Inferior parietal cortex (tissue), 1 donor: ENCODE measurements at regions not wholly inside any gene's neighbourhood (a gene's known extent, or its start where the extent isn't known, plus 50 kb on each side); places are given as distances from the start of the nearest gene placed in this dataset.
A peak's percentile ranks its signal among the peaks of the same experiment; 100 is the strongest.

Experiments
- DNase-seq: peaks from one replicate; pipeline ENCODE4 v3.0.0-alpha.2; 2016; ENCODE audit errors: extremely low spot score

DNA sequence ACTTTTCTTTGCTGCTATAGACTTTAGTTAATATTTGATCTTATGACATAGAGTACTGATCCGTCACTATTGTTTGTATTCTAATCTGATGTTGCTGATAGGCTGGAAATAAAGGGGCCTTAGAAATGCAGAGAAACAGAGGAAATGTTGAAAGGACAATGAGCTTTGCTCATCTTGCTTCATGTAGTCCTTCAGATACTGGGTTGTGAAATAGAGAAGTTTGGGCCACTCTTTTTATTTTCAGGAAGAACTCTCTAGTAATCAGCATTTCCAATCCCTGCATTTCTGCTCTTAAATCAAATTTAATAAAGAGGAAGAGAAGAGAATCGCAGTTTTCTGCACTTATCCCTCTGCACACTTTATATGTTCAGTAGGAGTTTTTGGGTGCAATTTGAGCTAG, 192.8 kb upstream of the THBS1 start:
- no peak for DNase-seq

DNA sequence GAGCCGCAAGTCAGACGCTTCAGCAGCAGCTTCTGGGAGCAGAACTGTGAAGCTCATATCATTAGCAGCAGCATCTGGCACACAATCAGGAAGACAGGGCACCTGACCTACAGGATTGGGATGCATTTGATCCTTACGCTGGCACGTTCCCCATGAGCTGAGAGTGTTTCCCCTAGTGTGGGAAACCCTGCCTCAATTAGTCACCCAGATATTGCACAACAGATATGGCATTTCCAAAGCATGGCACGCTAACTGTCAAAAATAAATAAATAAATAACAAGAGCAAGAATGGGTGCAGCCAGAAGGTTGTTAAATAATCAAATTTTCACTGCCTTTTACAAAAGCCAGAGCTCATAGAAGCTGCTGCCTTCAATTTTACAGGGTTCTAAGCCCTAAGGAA, 189.6 kb upstream of the THBS1 start:
- no peak for DNase-seq

- DNase-seq, result no peak
These were observed 188.3 kb upstream of the THBS1 start for GRCh38 chr15:39392469-39393047.

DNA sequence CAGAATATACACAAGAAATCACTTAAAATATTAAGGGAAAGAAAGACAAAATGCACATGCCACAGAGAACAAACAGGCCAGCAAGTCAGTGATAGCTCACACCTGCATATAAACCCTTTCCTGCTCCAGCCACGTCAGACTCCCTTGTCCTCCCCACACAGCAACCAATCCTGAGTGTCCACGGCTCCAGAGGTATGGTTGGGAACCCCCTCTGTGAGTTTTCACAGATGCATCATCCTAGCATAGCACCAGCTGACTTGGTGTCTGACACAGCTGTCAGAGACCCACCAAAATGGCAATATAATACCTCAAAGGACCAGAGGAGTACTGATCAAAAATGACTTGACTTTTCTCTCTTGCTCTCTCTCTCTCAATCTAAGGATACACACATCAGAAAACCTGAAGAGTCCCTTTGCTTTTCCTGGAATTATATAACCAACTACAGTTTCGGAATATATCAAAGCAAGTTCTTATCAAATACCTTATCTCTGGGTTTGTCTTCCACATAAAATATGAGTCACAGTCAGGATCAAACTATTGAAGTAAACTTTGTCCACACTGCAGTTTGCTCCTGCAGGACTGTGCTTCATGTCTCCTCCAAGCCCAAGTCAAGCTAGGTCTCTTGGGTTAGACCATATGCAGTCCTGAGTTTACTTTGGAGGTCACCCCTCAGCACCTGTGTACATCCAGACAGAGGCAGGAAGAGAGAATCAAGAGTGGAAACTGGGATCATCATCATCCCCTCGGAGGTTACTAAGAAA, 187.1 kb upstream of the THBS1 start:
- DNase-seq, result no peak

- no peak for DNase-seq
These were observed 186.4 kb upstream of the THBS1 start for GRCh38 chr15:39394496-39394895.

GRCh38 chr15:39396979-39397615, 183.8 kb upstream of the THBS1 start:
- DNase-seq, result no peak

GRCh38 chr15:39397883-39398282, 183.0 kb upstream of the THBS1 start:
- DNase-seq, result no peak

- DNase-seq, result no peak
These were observed 181.3 kb upstream of the THBS1 start for GRCh38 chr15:39399600-39399999.

GRCh38 chr15:39400002-39400401, 180.9 kb upstream of the THBS1 start:
- DNase-seq, result no peak

DNA sequence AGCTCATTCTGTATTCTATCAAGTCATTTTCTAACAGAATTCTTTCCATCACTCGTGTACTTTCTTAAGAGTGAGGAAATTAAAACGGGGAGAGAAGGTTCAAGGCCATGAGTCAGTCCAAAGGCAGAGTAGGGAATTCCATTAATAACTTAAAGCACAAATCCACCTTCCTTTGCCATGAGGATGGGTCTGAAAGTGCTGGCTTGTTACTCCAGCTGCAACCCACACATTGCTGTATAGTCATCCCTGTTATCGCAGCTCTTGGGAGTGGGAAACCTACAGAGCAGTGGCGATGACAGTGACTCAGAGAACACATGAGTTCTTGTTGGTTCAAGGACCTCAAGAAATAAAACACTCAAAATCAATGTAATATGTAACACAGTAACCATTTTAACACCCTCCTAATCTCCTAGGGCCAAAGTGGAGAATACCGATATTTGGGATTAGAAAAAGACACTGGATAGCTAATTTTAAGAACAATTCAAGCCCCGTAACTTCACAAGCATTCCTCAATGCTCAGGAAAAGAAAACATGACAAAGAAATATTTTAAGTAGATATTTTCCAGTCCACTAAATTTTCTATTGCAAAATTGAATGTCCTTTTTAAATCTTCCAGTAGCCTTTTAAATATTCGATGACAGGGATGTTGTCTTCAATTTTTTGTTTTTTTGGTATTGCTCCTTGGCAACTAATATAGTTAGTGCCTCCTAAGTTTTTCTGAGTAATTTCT, 179.9 kb upstream of the THBS1 start:
- peak; percentile 11 for DNase-seq

DNA sequence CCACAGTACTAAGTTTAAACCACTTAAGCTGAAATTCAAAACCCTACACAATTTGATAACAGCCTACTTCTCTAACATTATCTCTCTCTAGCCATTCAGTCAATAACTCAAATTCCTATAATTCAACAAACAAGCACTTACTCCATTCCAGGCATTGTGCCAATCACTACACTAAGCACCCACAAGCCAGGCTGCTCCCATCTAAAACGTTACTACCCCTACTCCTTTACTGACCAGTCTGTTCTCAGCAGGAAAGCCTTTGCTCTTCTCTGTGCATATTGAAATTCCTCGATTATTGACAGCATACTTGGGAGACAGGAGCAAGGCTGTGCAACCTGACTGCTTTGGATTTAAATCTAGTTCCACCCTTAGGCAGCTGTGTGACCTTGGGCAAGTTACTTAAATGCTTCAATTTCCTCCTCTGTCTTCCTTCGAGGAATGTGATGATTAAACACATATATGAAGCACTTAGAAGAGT, 177.2 kb upstream of the THBS1 start:
- DNase-seq, result no peak

- no peak for DNase-seq
These were observed 176.1 kb upstream of the THBS1 start for GRCh38 chr15:39404767-39405181.

DNA sequence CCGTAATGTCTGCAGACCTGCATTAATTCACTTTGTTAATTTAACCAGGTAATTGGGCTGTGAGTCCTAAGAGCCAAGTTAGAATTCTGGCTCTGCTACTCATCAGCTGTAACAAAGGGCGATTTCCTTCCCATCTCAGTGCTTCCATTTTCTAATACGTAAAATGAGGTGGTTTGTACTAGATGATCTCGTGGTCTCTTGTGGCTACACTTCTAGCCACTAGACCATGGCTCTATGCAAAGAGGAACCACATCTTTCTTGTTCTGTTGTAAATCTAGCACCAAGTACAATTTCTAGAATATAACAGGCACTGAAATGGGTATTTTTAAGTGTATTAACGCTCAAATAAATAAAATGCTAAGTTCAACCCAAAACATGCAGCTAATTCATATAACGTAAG, 174.4 kb upstream of the THBS1 start:
- no peak for DNase-seq

GRCh38 chr15:39407116-39407515, 173.8 kb upstream of the THBS1 start:
- no peak for DNase-seq

DNA sequence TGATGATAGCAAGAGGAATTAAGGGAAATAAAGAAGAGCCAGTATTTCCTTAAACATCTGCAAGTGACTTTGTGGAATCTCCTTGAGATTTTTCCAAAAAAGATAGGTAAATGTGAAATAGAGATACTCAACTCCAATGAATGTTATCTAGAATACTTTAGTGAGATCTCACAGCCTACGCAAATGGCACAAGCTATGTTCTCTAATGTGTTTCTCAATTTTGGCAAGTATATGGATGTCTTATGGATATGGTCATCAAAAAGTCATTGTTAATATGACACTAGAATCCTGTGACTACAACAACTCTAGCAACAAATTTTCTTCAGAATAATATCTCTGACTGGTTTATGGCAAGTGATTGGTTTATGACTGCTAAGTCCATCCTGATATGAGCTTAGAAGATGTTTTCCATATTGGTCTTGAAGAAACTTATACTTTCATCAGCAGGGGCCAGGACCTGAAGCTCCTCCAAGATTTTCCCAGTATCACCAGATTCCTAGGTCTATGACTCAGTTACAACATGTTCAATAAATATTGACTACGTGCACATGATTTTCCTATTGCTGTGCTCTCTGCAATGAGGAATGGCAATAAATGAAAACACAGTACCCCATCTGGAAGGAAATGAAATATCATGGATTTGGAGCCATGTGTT, 170.9 kb upstream of the THBS1 start:
- no peak for DNase-seq

DNA sequence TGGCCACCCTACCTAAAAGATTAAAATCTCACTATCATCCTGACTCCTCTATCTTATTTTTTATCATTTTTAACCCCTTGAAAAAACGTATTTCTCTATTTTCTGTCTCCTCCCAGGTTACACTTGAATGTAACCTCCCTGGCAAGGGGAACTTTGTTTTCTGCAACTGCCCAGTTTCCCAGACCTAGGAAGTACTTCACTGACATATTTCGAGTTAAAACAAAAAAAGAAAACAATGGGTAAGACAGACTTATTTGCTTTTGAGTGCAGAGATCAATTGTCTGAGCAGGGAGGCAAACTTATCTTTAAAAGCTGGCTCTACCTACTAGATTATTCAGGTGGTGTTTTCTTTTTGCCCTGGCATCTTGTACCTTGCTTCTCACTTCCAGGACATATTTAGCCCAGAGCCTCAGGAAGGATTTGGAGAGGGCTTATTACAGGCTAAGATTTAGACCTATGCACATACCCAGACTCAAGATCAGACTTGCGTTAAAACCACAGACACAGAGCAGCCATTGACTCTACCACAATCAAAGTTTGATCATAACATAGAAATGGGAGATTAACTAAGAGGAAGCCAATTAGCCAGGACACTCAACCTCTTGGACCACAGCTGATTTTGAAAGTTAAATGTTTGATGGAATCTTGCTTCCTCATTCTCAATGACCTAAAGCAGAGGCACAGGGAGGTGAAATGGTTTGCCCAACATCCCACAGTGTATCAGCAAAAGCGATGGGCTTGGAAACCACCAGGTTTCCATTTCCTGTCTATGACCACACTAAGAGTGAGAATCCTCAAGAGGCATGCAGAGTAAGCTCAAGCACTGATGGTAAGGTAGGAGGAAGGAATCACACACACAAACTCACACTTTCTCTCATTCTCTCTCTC, 169.5 kb upstream of the THBS1 start:
- no peak for DNase-seq

- DNase-seq, result no peak
These were observed 167.3 kb upstream of the THBS1 start for GRCh38 chr15:39413558-39413957.

DNA sequence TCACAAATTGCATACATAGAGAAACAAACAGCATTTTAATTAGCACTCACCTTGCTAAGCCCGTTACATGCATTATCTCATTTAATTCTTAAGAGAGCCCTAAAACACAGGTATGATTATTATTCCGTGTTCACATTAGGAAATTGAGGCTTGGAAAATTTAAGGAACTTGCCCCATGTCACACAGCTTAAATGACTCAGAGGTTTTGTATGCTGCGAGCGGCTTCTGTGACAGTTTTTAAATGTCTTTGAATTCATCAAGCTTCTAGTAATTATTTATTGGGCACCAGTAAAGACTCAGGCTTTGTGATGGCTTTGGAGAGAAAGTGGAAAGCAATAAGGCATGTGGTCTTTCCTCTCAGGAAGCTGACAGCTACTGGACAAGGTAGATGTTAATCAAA, 166.7 kb upstream of the THBS1 start:
- DNase-seq, result no peak

DNA sequence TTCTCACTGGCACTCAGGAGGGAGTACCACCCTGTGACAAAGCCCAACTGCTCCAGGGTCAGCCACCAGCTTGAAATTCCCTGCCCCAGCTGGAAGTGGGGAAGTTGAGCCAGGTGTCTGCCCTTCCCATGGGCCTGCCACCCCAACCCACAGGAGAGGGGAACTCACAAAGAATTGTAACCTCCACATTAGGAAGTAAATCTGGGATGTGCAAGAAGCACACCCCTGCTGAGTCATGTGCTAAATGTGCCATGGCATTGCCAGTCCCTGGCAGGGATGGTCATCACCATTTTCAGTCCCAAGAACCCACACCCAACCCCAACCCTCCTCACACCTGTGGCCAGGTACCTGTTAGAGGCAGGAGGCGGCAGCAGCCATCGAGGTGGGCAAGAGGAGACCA, 165.2 kb upstream of the THBS1 start:
- DNase-seq, result no peak

GRCh38 chr15:39416258-39416657, 164.6 kb upstream of the THBS1 start:
- no peak for DNase-seq
